NCI-H146 (cell line): ENCODE measurements at regions not wholly inside any gene's neighbourhood (a gene's known extent, or its start where the extent isn't known, plus 50 kb on each side); places are given as distances from the start of the nearest gene placed in this dataset.
"Not testable (repeated sequence)": the region's sequence is repeated elsewhere in the genome, so short reads cannot be mapped to it uniquely, and the experiment has no call there.

ENCODE experiments used
- DNase-seq: peaks from one replicate; lab custom pipeline; 2025; lab: John Stamatoyannopoulos, UW

DNA sequence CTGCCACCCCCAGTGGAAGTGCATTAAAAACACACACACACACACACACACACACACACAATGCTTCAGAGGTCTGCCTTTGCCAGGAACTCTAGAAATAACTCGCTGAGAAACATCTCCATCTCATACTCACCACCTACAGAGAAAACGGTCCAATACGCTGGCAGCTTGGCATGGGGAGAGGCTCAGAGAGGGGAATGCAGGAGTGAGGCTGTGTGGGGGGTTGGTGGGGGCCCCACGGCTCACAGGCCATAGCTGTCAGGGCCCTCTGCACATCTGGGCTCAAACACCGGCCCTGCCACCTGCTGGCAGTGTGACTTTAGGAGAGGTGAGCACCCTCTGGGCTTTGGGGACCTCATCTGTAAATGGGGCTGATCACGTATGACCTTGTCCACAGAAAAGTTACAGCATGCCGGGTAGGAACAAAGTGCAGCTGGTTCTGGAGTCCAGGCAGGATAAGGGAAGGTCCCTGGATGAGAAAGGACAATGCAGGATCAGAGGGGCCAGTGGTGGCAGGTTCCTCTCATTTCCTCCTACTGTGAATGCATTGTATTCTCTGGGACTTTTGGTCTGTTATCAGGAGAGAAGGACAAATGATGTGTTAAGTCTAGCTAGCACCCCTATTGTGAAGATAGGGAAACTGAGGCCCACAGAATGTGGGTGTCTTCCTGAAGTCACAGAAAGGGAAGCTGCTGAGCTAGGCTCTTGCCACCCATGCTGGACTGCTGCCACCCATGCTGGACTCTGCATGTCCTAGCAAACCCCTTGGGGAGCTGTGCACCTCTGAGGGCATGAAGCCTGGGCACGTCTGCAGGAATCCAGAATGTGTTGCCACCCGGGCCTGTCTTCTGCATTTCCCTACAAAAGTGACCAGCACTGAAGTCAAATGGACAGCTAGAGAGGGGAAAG lies 404.6 kb downstream of the RPS24 start:
- DNase-seq, result no peak

DNA sequence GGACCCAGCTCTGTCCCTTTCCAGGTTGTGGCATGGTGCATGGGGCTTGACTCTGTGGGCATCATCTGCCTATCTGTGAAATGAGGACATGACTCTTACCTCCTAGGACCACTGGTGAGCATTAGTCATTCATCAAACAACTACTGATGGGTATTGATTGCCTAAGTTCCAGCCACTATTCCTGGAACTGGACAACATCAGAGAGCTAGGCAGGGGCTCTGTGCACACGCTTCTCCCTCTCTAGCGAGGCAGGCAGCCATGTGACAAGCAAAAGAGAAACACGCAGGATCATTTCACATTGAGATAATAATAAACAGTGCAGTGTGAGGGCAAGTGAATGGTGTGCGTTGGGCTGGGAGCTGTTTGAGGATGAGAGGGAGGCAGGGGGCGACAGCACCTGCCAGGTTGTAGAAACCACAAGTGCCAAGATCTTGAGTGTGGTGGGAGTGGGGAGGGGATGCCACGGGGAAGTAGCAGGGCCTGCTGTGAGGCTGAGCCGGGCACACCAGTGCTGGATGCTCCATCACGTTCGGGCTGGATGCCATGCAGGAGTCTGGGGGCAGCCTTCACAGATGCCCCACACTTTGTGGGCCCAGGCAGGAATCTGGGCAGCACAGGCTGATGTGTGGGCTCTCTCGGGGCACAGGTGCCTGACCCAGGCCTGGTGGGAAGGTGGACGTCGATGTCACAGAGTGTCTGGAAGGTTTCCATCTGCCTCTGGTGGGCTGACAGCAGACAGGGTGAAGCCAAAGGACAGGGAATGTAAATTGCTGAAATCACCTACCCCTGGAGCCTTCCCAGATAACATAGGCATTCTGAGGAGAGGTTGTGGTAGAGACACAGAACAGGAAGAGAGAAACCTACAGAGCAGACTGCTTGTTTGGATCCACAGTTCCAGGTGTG lies 405.5 kb downstream of the RPS24 start:
- DNase-seq, result no peak

DNA sequence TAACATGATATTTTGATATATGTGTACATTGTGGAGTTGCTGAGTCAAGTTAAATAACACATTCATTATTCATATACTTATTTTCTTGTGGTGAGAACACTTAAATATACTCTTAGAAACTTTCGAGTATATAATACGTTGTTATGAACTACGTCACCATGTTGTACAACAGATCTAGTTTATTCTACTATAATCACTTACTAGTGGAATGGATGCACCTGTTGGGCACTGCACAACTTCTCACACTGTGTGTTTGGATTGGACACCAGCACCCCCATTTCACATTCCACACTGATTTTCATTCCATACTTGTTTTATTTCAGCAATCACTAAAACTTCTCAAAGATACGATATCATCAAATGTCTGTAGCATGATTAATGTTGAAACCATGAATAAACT lies 407.3 kb downstream of the RPS24 start:
- DNase-seq, result no peak

DNA sequence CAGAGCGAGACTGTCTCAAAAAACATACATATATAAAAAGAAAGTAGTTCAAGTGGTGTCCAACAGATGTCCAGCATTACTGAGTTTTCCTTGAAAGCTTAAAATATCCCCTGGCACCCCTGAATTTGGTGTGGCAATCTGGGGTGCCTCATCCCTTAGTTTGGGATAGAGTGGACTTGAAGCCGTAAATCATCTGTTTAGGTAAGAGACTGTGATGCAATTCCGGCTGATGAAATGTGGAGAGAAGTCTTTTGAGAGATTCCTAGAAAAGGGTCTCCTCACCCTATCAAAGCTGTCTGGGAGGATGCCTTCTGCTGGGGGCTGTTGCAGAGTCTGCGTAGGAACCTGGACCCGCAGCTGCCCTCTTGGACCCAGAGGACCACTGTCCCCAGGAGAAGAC lies 408.0 kb downstream of the RPS24 start:
- no peak for DNase-seq

DNA sequence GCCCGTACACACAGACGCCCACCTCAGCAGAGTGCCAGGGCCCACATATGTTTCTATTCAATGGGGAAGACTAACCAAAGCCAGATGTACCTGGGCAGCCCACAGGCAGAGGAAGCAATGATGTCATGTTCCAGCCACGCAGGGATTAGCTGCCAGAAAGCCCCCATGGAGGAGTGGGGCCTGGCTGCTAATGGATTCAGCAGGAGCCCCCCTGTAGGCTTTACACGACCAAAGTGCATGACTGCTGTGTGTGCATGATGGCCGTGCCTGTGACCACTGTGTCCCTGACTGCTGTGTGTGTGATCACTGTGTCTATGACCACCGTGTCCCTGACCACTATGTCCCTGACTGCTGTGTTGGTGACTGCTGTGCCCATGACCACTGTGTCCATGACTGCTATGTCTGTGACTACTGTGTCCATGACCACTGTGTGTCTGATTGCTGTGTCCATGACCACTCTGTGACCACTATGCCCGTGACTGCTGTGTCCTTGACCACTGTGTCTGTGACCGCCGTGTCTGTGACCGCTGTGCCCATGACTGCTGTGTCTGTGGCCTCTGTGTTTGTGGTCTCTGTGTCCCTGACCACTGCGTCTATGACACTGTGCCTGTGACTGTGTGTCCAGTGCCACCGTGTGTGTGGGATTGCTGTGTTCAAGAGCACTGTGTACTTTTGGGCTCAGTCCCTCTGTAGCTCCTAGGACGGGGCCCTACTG lies 409.3 kb downstream of the RPS24 start:
- no peak for DNase-seq

DNA sequence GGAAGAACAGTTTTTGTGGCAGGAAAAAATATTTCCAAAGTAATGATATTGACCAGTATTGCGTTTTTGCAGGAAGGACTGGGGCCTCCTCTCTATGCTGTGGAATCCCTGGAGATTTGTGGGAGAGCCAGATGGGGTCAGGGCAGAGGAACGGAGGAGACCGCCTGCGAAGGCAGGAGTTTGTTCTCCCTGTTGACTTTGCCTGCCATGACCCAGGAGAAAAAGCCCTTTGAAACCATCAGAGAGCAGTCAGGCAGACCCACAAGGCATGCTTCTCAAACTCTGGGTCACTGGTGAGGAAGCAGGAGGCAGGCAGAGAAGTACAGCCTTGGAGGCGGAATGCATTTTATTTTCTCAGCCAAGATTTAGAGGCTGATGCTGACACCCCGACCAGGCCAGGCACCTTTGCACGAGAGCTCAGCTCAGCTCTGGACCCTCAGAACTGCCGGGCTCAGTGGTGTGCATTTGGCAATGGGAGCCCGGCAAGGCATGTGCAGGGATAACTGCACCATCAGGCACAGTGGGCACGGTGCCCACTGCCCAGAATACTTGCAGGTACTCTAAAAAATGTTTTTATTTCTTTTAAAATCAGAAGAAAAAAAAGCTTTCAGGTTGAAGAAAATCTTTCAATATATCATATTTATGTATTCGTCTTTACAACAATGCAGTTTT lies 410.4 kb downstream of the RPS24 start:
- DNase-seq, result no peak

DNA sequence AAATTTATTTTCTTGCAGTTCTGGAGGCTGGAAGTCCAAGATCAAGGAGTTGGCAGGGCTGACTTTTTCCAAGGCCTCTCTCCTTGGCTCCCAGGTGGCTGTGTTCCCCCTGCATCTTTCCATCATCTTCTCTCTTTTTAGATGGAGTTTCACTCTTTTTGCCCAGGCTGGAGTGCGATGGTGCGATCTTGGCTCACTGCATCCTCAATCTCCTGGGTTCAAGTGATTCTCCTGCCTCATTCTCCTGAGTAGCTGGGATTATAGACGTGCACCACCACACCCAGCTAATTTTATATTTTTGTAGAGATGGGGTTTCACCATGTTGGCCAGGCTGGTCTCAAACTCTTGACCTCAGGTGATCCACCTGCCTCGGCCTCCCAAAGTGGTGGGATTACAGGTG lies 411.1 kb downstream of the RPS24 start:
- DNase-seq, result not testable (repeated sequence)

DNA sequence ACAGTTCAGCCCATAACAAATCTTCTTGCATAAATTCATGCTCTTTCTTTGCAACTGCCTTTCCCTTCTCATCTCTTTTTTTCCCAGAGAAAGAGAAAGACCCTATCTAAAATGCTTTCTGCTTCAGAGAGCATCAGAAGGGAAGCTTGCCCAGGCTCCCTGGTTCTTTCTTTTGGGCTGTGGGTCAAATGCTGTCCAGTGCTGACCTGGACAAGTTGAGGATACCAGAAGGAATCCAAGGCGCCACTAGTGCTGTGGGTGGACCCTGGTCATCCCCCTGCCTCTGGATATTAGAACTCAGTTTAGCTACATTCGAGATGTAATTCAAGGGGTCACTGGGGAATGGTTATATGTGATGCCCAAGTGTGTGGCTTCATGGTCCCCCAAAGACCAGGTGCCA lies 411.6 kb downstream of the RPS24 start:
- no peak for DNase-seq

DNA sequence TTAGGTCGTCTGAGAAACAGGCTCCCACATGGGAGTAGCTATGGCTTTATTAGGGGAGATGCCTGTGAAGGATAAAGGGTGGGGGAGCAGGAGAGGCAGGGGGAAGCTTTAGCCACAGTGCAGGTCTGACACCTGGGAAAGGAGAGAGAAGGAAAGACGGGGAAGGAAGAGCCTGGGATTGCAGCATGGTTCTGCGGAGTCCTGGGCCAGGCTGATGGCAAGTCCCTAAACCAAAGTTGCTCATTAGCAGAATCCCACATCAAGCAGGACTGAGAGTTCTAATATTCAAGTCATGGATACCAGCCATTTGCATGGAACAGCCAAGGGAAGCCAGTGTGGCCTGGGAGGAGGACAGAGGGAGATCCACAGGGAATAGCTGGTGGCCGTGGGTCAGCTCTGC lies 414.8 kb downstream of the RPS24 start:
- no peak for DNase-seq

DNA sequence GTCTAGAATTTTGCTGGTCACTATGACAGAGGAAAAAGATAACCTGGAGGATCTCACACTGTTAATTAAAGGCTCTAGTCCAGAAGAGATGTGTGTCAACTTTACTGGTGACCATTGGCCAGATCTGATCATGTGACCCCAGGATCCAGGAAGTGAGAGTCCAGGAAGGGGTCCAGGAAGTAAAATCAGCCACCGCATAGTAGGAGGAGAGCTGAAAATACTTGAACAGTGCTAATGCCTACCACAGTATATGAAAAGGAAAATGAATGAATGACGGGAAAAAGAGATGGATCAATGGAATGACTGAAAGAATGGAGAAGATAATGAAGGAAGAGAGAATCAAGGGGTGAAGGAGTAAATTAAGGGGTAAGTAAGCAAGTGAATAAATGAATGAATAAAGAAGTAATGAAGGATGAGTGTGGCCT lies 415.3 kb downstream of the RPS24 start:
- DNase-seq, result no peak

DNA sequence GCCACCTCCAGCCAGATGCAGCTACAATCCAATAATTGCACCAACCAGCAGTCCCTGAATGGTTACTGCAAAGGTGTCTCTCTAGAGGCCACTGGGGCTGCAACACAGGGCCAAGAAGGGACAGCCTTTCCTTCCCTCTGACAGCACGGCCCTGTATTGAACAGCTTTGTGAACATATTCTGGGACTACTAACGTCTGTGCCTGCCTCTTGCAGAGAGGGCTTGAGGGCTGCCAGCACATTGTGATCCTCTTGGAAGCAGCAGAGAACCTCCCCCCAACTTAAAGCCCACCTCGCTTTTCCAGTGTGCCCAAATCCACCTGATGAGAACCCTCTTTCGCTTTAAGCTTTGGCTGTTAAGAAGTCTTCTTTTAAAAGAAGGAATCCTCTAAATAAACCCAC lies 415.9 kb downstream of the RPS24 start:
- no peak for DNase-seq

DNA sequence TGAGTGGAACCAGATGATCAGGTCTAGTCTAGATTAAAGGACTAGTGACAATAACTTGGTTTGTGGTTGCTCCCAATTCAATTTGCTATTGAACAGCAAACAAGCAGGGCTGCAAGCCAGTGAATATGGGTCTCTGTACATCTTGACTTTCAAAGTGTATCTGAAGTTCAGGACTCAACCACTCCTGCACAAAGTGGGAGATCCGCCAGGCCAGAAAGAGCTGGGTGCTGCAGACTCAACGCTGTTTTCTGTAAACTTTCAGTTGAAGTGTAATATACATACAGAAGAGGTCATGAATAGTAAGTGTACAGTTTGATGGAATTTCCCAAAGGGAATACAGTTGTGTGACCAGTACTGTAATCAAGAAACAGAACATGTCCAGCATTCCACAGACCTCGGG lies 416.6 kb downstream of the RPS24 start:
- no peak for DNase-seq

DNA sequence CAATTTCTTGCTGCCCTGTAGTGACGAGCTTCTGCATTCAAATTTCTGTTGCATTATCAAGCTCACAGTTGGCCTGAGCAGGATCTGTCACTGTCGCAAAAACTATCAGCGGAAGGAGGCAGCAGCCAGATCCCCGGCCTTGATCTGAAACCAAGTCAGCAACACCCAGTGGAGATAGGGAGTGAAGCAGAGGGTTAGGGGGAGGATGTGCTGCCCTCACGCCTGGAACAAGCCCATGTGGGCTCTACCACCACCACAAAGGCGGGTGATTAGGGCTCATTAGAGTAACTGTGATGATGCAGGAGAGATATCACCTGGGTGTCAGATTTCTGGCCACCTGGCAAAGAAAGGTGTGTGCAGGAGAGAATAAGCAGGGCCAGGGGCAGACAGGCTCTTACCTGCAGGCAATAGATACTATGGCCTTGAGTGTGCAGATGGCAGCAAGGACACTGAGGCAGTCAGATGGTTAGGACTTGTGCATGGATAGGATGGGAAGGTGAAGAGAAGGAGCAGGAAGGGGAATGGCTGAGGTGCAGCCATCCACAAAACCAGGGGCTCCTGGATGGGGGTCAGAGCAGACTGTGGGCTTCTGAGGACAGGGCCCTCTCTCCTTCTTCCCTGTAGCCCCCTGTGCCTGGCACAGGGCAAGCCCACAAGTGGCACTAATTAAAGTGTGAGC lies 417.3 kb downstream of the RPS24 start:
- peak; percentile 98 for DNase-seq

DNA sequence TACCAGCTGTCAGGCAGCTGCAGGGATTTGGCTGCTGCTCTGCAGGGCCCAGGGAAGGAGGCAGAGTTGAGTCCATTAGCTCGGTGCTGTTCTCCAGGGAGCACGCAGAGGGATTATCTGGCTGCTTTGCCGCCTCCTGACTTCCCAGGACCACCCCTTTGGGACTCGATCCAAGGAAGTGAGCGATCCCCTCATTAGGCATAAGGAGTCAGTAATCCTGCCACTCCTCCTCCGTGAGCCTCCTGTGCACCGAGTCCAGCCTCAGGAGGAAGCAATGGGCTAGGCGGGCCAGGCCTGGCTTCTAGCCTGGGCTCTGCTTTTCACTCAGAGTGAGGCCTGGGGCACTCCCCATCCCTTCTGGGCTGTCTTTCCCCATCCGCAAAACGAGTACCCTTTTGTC lies 417.9 kb downstream of the RPS24 start:
- DNase-seq, result peak; percentile 63

DNA sequence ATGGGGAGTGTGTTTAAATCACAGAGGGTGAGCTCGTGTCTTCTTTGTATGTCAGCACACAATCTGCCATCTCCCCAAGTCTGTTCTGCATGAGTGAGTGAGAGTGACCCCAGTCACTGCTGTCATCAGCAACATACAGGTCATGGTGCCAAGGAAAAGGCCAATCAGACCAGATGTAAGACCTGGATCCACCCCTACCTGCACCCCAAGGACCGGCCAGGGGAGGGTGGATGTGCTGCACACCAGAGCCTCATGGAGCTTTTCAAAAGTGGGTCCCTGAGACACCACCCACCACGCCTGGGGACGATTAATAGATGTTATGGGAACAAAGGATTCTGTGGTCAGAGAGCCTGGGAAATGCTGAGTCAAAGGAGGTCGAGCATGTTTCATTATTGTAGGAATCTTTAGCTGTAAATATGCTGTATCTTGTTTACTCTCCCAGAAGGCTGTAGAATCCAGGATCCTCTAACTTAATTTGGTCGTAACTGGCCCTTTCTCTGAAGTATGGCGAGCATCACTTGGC lies 420.5 kb downstream of the RPS24 start:
- DNase-seq, result no peak

DNA sequence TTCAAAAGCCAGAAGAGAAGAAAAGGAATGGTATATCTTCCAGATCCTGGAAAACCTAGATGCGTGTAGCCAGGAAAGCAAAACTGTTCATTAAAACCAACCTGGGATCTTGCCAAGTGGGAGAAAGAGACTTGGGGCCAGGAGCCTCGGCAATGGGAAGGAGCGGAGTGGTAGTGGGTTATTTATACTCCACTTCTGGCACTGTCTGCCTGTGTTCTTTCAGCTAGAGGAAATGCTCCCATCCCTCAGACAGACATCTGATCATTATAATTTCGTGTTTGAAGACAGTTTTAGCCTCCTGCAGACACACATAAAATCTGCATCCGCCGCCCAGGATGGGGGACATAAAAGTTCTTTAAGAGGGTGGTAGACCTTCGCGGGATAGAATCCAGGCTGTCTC lies 421.6 kb downstream of the RPS24 start:
- no peak for DNase-seq

DNA sequence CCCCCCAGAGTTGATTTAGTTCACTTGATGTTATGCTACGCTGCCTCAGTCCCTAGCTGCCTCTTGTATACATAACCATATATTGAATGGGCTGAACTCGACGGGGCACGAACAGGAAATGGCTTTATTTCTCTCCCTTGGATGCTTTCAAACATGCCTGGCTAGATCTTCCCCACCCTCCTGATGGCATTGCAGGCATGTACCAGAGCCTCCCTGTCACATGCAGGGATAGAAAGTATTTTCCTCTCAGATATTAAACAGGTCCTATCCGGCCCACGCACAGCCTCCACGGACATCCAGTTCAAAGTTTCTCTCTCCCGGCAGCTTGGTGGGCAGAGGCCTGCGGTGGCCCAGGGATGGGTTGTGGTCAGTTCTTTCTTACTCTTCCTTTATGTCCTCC lies 422.1 kb downstream of the RPS24 start:
- DNase-seq, result peak; percentile 42

DNA sequence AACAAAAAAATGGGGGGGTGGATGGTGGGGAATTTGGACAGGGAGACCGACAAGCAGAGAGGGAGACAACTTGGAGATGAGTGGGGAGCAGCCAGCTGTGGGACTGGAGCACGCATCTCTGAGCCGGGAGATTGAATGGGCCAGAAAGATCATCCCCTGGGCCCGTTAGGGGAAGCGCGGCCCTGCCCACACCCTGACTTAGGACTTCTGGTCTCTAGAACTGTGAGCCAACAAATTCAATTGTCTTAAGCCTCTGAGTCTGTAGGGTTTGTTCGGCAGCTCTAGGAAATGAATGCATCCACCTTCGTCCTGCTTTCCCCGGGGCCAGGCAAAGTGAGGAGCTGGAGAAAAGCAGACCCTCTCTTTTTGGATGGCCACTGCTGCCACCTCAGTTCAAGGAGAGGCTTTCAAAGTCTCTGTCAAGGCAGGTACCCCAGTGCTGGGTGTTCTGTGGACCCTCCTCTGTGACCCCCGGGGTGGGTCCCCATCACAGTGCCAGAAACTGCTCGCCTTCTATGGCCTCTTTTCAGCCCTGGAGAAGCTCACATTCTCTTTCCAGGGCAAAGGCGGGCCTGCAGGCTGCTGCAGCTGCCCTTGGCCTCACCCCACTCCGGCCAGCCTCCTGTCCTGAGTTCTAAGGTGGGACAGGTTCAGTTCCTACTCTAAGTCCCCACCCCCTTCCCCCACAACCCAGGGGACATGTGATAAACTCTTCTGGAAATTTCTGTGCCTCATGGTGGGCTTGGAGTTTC lies 423.2 kb downstream of the RPS24 start:
- DNase-seq, result no peak

DNA sequence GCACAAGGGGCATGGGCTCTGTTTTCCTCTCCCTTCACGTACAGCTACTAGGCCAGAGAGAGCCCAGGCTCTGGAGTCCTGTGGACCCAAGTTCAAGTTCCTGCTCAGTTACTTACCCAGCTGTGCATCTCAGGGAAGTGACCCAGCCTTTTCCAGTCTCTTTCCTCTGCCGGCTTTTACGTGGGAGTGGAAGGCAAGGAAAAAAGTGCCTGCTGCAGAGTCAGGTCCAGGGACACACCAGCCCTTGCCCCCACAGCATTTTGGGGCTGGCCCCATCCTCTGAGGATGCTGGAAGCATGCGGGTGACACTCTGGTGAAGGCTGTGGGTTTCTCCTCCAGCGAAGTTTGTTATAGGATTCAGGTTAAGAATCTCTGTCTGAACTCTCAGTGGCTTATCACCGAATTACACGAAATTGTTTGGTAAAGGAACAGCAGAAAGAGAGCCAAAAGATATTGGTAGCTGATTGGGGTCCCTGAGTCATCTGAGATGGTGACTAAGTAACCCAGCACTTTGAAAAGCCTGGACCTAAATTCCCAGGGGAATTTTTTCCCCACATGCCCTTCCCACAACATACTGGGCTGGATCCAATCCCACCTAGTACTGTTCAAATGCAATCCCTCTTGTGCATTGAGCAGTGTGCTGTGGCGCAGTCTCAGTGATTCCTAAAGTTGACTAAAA lies 424.3 kb downstream of the RPS24 start:
- DNase-seq, result no peak
